Thyroid gland (tissue), 4 donors: ENCODE measurements at regions not wholly inside any gene's neighbourhood (a gene's known extent, or its start where the extent isn't known, plus 50 kb on each side); places are given as distances from the start of the nearest gene placed in this dataset.

Experiments
- POLR2A ChIP-seq, 2 donors: fragments of 450-650 bp; IDR thresholded peaks; one replicate each; pipeline ENCODE4 v1.6.1; 2017; ENCODE audit warnings: antibody characterized with exemption in 2 of 2, mild to moderate bottlenecking in 2 of 2, moderate library complexity in 1 of 2
- TF ChIP-seq, protein P1 (sequence below), 6 experiments: fragments of 200-600 bp in 3 of 6; fragments of 450-650 bp in 3 of 6; sonication (generic) in 3 of 6; IDR thresholded peaks; one replicate each; pipeline ENCODE4 v1.5.1; 2016 to 2019; ENCODE audit warnings: antibody characterized with exemption in 6 of 6, mild to moderate bottlenecking in 2 of 6, inconsistent platforms in 1 of 6, moderate library complexity in 1 of 6

DNA sequence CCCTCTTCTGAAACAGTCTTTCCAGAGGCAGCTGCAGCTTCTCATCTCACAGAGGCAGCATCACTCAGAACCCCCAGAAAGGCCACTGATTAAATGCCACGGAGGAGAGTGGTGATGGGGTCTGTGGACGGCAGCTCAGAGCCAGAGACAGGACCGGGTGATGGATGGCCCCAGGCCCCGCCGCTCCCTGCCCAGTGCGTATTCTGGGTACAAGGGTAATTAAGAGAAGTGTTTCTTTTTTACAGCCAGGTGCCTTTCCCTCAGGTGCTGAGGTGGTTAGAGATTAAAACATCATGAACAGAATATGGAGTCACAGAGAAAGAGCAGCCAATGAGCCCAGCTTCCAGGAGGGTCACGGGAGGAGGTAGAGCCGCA is 434.5 kb downstream of the PREX1 start:
- TF ChIP-seq, protein P1, sequence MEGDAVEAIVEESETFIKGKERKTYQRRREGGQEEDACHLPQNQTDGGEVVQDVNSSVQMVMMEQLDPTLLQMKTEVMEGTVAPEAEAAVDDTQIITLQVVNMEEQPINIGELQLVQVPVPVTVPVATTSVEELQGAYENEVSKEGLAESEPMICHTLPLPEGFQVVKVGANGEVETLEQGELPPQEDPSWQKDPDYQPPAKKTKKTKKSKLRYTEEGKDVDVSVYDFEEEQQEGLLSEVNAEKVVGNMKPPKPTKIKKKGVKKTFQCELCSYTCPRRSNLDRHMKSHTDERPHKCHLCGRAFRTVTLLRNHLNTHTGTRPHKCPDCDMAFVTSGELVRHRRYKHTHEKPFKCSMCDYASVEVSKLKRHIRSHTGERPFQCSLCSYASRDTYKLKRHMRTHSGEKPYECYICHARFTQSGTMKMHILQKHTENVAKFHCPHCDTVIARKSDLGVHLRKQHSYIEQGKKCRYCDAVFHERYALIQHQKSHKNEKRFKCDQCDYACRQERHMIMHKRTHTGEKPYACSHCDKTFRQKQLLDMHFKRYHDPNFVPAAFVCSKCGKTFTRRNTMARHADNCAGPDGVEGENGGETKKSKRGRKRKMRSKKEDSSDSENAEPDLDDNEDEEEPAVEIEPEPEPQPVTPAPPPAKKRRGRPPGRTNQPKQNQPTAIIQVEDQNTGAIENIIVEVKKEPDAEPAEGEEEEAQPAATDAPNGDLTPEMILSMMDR (IDR thresholded peaks at IDR 0.05), result no peak
- no peak for TF ChIP-seq POLR2A (IDR thresholded peaks at IDR 0.05)
